HuH-7.5 (cell line): ENCODE measurements at regions not wholly inside any gene's neighbourhood (a gene's known extent, or its start where the extent isn't known, plus 50 kb on each side); places are given as distances from the start of the nearest gene placed in this dataset.
"Not testable (repeated sequence)": the region's sequence is repeated elsewhere in the genome, so short reads cannot be mapped to it uniquely, and the experiment has no call there.

Experiments used
- DNase-seq: peaks from one replicate; pipeline ENCODE4 v3.0.0; 2011; ENCODE audit warnings: low spot score

DNA sequence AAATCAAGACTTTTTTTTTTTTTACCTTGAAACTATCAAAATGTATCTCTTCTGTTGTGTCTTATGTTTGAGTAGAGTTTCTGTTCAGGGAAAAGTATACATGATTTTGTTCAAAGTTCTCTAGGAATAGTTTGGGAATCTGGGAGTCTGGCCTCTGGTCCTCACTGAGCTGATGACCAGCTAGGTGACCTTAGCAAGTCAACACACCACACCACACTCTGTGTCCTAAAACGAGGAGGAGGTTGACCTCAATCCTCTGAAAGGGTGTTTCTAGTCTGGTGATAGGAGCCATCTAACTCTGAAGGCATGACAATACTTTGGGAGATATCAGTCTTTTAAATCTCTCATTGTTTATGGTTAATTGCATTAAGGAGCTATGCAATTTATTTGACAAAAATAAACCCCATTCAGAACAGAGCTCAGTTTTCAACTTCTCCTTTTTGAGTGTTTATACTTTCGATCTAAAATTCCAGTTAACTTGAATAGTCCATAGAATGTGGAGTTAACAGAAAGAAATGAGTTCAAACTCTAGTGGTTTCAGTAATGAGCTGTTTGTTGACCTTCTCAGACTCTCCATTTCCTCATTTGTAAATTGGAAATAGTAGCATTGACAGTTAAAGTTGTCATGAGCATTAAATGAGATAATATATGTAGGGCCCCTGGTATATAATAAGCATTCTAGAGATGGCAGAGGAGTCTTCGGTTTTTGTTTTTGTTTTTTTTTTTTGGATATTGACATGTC lies 112.2 kb upstream of the LRRN1 start:
- DNase-seq: no peak

GRCh38 chr3:3685721-3686120 lies 113.5 kb upstream of the LRRN1 start:
- no peak for DNase-seq

- no peak for DNase-seq
Observed at GRCh38 chr3:3683261-3683660, 116.0 kb upstream of the LRRN1 start.

DNA sequence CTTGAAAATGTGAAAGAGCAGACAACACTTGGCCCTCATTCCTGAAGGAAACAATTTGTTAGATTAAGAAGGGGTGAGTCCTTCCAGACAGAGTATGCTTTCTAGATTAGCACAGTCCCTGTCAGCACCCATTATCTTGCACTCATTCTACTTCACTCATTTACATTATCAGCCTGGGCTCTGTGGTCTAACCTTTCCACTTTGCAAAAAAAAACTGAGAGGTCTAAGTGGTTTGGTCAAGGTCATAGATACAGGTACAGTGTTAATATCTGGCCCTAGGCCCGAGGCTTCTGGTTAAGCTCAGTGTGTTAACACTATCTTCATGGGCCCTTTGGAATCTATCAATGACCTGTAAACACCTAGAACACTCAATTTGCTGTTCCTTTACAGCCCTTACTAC lies 123.4 kb upstream of the LRRN1 start:
- DNase-seq: no peak

- DNase-seq: no peak
Observed at GRCh38 chr3:3675186-3675585, 124.0 kb upstream of the LRRN1 start.

GRCh38 chr3:3666664-3667063 lies 132.6 kb upstream of the LRRN1 start:
- DNase-seq: no peak

GRCh38 chr3:3665961-3666640 lies 133.1 kb upstream of the LRRN1 start:
- no peak for DNase-seq

GRCh38 chr3:3665546-3665945 lies 133.7 kb upstream of the LRRN1 start:
- DNase-seq: no peak

GRCh38 chr3:3664935-3665334 lies 134.3 kb upstream of the LRRN1 start:
- no peak for DNase-seq

DNA sequence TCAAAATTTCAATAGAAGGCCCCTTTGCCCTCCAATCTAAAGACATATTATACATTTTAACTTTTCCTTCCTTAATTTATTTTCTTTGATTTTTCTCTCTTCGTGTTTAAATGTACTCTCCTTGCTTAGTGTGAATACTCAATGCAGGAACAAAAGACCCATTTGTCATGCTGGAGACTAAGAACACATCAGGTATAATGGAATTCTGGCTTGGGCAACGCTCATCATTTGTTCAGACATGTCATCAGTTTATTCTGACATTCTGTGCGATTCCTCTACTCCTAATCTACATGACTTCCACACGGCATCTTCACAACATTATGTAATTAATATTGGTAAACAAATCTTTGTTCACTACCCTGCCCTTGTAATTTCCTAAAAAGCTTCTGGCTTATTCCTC lies 136.6 kb upstream of the LRRN1 start:
- DNase-seq: no peak

DNA sequence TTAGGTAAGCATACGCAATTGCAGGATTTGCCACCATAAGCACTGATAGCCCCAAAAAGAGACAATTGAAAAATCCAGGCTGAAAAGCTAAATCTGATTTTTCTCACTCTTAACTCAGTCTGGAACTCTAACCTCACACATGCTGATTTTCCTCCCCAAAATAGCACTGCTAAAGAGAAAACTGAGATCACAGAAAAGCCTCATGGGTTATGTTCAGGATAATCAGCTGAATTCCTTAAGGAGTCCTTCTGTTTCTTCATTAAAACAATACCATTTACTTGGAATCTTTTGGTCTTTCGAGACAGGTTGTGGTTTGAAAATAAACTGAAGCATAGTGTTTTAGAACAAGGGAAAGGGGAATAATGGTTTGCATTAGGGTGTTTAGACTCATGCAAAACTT lies 144.3 kb upstream of the LRRN1 start:
- DNase-seq: no peak

DNA sequence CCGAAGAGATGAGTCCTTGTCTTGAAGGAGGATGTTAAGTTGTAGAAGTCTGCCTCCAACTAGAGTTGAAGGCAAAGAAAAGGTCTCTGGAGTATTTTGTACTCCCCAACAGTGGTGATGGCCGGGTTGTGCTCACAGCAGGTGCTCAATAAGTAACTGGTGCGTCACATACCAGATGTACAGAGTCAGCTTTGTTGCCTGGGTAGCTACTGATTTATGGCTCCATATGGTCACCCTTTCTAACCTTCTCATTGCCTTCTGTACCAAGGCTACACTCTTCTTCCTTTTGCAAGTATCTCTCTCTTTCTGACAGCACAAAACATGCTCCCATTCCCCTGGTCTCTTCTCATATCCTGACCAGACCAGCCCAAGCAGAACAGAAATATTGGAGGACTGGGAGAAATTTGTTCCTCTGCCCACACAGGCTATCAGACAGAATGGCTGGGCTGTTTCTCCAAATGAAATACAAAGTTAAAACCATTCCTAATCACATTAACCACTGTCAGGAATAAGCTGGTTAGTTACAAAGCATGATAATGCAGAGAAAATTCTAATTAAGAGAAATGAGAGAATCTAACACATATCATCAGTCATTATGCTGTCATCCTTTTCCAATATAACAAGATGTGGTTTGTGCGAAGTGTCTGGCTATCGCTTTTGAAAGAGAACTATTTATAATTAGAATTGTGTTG lies 150.1 kb upstream of the LRRN1 start:
- DNase-seq: no peak

GRCh38 chr3:3646934-3647333 lies 152.3 kb upstream of the LRRN1 start:
- no peak for DNase-seq

DNA sequence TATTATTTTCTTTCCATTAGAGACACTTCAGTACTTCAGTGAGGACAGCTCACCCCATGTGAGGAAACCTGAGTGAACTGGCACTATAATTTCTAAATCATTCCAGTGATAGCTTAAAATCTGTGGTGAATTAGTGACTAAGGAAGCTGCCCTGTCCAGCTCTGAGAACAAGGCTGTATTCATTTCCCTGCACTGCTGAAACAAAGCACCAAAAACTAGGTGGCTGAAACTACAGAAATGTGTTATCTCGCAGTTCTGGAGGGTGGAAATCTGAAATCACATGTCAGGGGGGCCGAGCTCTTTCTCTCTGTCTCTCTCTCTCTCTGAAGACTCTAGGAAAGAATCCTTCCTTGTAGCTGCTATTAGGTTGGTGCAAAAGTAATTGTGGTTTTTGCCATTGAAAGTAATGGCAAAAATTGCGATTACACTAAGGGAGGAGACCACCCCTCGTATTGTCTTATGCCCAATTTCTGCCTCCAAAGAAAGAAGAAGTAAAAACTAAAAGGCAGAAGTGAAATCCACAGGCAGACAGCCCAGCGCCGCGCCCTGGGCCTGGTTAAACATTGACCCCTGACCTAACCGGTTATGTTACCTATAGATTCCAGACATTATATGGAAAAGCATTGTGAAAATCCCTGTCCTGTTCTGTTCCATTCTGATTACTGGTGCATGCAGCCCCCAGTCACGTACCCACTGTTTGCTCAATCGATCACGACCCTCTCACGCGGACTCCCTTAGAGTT lies 153.0 kb upstream of the LRRN1 start:
- not testable (repeated sequence) for DNase-seq

DNA sequence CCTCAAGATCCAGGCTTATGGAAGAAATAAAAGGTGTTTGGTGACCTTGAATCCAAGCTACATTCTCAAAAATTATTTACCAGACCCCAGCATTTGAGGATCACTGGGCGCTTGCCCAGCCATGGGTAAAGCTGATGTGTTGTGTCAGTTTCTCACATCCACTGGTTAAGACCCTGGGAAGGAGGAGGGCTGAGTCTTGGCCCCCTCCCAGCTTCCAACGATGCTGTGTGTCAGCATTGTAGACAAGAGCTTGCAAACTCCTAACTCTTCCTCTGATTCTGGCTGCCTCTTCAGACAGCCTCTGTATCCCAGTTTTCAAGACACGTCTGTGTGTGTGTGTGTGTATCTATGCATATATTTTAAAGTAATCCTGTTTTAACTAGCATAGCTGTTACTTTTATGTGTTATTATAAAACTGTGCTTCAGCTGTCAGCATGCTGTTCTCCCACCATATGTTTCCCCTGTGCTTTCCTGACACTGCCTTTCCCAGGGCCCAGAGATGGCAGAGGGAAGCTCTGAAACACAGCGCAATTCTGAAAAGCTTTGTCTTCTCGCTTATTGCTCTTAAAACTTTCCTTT lies 157.3 kb upstream of the LRRN1 start:
- no peak for DNase-seq

- no peak for DNase-seq
Observed at GRCh38 chr3:3639078-3639477, 160.2 kb upstream of the LRRN1 start.

GRCh38 chr3:3636815-3637214 lies 162.4 kb upstream of the LRRN1 start:
- DNase-seq: no peak

DNA sequence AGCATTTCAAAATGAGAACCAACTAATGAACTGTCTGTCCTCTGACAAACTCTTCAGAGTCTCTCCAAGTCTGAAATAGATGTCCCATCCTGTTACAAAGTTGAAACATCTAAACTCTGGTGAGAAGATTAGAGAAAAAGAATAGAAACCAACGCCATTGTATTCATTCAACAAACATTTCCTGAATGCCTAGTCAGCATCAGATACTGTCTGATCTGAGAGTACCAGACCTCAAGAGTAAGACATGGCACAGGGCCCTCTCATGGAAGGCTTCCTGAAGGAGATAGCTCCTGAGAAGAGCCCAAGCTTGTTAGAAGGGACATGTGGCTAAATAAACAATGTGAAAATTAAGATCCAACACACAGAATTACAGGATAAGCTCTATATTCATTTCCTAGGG lies 164.1 kb upstream of the LRRN1 start:
- no peak for DNase-seq

- no peak for DNase-seq
Observed at GRCh38 chr3:3634326-3634725, 164.9 kb upstream of the LRRN1 start.

DNA sequence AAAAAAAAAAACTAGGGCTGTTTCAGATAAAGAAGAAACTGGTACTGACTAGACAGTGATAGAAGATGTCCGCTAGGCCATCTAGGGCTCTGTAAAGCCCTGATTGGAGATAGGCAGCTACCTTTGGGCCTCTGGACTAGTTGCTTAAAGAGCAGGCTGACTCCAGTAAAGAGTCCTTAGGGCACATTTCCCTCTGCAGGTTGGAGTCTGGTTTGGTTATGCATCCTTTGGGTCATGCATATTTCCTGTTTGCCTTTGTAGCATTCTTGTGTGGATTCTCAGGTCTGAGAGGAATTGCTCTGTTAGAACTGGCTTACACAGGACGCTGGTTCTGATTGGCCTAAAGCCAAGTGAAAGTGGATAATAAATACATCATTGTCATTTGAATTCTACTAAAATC lies 165.5 kb upstream of the LRRN1 start:
- no peak for DNase-seq

- DNase-seq: no peak
Observed at GRCh38 chr3:3632449-3632848, 166.8 kb upstream of the LRRN1 start.

DNA sequence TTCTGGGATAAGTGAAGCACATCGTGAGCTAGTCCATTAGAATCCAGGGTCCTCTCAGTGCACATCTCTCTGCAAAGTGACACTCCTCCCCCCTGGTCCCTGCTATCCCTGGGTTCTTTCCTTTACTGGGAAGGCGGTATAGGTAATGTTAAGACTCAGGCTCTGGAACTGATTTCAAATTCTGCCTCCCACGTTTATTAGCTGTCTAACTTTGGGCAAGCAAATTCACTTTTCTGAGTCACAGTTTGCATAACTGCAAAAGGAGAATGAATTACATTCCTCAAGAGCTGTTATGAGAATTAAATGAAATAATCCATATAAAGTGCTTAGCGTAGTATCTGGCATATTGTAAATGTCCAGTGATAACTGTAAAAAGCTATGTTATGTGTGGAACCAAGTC lies 168.1 kb upstream of the LRRN1 start:
- DNase-seq: no peak
